ENCODE measurements at regions not wholly inside any gene's neighbourhood (a gene's known extent, or its start where the extent isn't known, plus 50 kb on each side); places are given as distances from the start of the nearest gene placed in this dataset.
"Not testable (repeated sequence)": the region's sequence is repeated elsewhere in the genome, so short reads cannot be mapped to it uniquely, and the experiment has no call there.

- TF ChIP-seq, protein P1, sequence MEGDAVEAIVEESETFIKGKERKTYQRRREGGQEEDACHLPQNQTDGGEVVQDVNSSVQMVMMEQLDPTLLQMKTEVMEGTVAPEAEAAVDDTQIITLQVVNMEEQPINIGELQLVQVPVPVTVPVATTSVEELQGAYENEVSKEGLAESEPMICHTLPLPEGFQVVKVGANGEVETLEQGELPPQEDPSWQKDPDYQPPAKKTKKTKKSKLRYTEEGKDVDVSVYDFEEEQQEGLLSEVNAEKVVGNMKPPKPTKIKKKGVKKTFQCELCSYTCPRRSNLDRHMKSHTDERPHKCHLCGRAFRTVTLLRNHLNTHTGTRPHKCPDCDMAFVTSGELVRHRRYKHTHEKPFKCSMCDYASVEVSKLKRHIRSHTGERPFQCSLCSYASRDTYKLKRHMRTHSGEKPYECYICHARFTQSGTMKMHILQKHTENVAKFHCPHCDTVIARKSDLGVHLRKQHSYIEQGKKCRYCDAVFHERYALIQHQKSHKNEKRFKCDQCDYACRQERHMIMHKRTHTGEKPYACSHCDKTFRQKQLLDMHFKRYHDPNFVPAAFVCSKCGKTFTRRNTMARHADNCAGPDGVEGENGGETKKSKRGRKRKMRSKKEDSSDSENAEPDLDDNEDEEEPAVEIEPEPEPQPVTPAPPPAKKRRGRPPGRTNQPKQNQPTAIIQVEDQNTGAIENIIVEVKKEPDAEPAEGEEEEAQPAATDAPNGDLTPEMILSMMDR (IDR thresholded peaks at IDR 0.05; ENCODE audit: low read depth, low read length) = no peak
- no peaks in the 10 kb centered on the region for H3K36me3 ChIP-seq
- H3K9me3 ChIP-seq (ENCODE audit: low read depth) = no peaks in the 10 kb centered on the region
- DNase-seq (ENCODE audit: low read depth in 1 of 2, low spot score in 1 of 2) = no peak
- no peak overlapping the region for H3K4me3 ChIP-seq
- no peaks in the 10 kb centered on the region for H3K27me3 ChIP-seq
- no peak overlapping the region for H3K27ac ChIP-seq
- no peaks in the 10 kb centered on the region for H3K4me1 ChIP-seq (ENCODE audit: low read depth)
These were observed 631.7 kb downstream of the MAT2B start for GRCh38 chr5:164137095-164137494.

DNA sequence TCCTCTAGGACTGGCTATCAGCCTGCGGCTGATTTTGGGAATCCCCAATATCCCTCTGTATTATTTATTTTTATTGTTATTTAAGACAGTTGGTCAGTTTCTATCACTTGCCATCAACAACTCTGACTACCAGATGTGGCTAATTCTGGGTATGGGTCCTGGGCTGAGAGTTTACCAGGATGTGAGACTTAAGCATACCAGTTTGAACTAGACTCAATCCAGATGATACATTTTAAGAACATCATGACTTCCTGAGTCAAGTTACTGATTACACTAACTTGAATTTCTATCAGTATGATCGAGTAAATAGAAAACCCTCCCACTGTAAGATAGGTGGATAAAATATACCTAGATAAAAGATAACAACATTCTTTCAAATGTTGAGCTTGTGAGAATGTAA, 634.0 kb downstream of the MAT2B start:
- H3K27ac ChIP-seq = no peak overlapping the region
- no peaks in the 10 kb centered on the region for H3K36me3 ChIP-seq
- DNase-seq (ENCODE audit: low read depth in 1 of 2, low spot score in 1 of 2) = no peak

GRCh38 chr5:164145458-164145857, 640.0 kb downstream of the MAT2B start:
- TF ChIP-seq, protein P1 (IDR thresholded peaks at IDR 0.05; ENCODE audit: low read depth, low read length) = no peak
- no peaks in the 10 kb centered on the region for H3K27me3 ChIP-seq
- DNase-seq (ENCODE audit: low read depth in 1 of 2, low spot score in 1 of 2) = no peak
- no peak overlapping the region for H3K4me3 ChIP-seq
- H3K9me3 ChIP-seq (ENCODE audit: low read depth) = no peaks in the 10 kb centered on the region
- no peaks in the 10 kb centered on the region for H3K36me3 ChIP-seq
- H3K4me1 ChIP-seq (ENCODE audit: low read depth) = no peaks in the 10 kb centered on the region
- no peak overlapping the region for H3K27ac ChIP-seq

More for the DNA sequence above, 634.0 kb downstream of the MAT2B start:
- H3K9me3 ChIP-seq (ENCODE audit: low read depth) = no peaks in the 10 kb centered on the region
- H3K27me3 ChIP-seq = no peaks in the 10 kb centered on the region
- no peak overlapping the region for H3K4me3 ChIP-seq
- TF ChIP-seq, protein P1 (IDR thresholded peaks at IDR 0.05; ENCODE audit: low read depth, low read length) = no peak
- H3K4me1 ChIP-seq (ENCODE audit: low read depth) = no peaks in the 10 kb centered on the region

- Histone ChIP-seq H3K27ac (no peak overlapping the region), H3K4me3 (no peak overlapping the region), H3K4me1 (ENCODE audit: low read depth) (no peaks in the 10 kb centered on the region), H3K9me3 (ENCODE audit: low read depth) (no peaks in the 10 kb centered on the region), H3K36me3 (no peaks in the 10 kb centered on the region), H3K27me3 (no peaks in the 10 kb centered on the region)
- no peak for DNase-seq (ENCODE audit: low read depth in 1 of 2, low spot score in 1 of 2)
- TF ChIP-seq, protein P1 (IDR thresholded peaks at IDR 0.05; ENCODE audit: low read depth, low read length) = no peak
These were observed 640.8 kb downstream of the MAT2B start for GRCh38 chr5:164146223-164146622.

DNA sequence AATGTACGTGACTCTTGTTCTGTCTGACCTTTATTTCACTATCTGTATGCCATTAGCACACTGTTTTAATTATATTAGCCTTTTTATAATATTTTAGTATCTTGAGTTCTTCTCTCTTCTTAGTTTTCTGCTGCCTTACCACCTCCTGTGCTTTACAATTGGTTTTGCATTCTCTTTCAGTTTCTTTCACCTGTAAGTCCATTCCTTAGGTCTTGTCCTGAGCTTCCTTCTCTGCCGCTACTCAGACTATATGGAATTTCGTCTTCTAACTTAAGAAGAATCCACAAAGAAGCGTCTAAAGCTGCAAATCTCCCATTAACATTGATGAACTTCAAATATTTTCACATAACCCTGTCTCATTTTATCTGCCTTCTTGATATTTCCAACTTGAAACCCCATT, 642.9 kb downstream of the MAT2B start:
- Histone ChIP-seq H3K36me3 (no peaks in the 10 kb centered on the region), H3K27me3 (no peaks in the 10 kb centered on the region), H3K4me3 (no peak overlapping the region), H3K9me3 (ENCODE audit: low read depth) (no peaks in the 10 kb centered on the region), H3K4me1 (ENCODE audit: low read depth) (no peaks in the 10 kb centered on the region), H3K27ac (no peak overlapping the region)
- TF ChIP-seq, protein P1 (IDR thresholded peaks at IDR 0.05; ENCODE audit: low read depth, low read length) = no peak
- no peak for DNase-seq (ENCODE audit: low read depth in 1 of 2, low spot score in 1 of 2)

GRCh38 chr5:164152539-164152938, 647.1 kb downstream of the MAT2B start:
- DNase-seq (ENCODE audit: low read depth in 1 of 2, low spot score in 1 of 2); H3K9me3 ChIP-seq (ENCODE audit: low read depth); H3K27ac ChIP-seq; H3K27me3 ChIP-seq; H3K4me3 ChIP-seq; H3K36me3 ChIP-seq: not testable (repeated sequence)
- peaks cover 11% of the 10 kb centered on the region for H3K4me1 ChIP-seq (ENCODE audit: low read depth)

Data from cardiac muscle cell (in vitro differentiated cells and primary cell).